ENCODE measurements at regions not wholly inside any gene's neighbourhood (a gene's known extent, or its start where the extent isn't known, plus 50 kb on each side); places are given as distances from the start of the nearest gene placed in this dataset.

DNA sequence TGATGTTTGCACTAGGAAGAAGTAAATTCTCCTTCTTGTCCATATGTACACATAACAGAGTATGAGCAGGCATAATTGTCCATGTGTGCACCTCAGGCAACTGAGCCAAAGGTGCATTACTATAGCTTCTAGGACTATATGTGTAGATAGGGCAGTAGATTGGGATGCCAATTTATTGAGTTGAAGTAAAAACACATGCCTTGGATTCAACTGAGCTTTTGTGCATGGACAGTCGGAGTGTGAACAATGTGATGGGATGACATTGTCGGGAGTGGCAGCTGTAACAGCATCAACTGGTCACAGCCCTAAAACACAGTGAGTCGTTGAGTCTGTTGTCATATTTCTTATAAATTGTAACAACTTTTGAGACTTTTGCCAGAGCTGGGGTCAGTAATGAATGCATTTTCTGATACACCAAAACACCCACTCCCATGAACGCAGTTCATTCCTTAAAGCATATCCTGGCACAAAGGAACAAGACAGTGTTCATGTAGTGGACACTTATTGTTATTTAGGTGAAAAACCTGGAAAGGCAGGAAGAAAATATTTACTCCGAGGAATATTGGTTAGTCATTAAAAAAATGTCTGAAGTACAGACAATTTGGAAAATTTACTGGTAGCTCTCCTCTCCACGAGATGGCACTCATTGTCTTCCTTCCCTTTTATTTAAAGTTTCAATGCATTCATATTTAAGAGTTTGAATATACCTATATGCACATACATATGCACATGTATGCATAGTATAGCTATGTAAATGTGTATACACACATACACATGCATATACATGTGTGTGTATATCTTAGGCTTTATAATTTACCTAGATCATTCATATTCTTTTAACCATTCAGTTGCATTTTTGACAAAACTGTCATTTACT is 302.0 kb upstream of the STXBP5 start:
- Histone ChIP-seq H3K27me3 (replicated peaks in 1 of 2; ENCODE audit: control insufficient read depth in 2 of 2, insufficient read depth in 2 of 2, low read length in 1 of 2) (no peaks in the 10 kb centered on the region), H3K27ac (ENCODE audit: control insufficient read depth, insufficient read depth) (no peak overlapping the region), H4K20me1 (ENCODE audit: control insufficient read depth, insufficient read depth) (no peaks in the 10 kb centered on the region), H3K9ac (ENCODE audit: control insufficient read depth, insufficient read depth, low read length) (no peak overlapping the region), H3K4me3 (no peak overlapping the region), H3K36me3 (ENCODE audit: control insufficient read depth in 2 of 2, insufficient read depth in 2 of 2, low read length in 1 of 2) (no peaks in the 10 kb centered on the region), H3K79me2 (ENCODE audit: control insufficient read depth, insufficient read depth, low read length) (no peaks in the 10 kb centered on the region), H3K4me2 (ENCODE audit: control insufficient read depth, insufficient read depth) (no peak overlapping the region), H2AFZ (ENCODE audit: control insufficient read depth, low read depth, low read length) (no peak overlapping the region), H3K9me3 (replicated peaks; ENCODE audit: control insufficient read depth, insufficient read depth, low read length) (no peaks in the 10 kb centered on the region), H3K4me1 (ENCODE audit: control insufficient read depth, insufficient read depth, low read length) (no peaks in the 10 kb centered on the region)
- no peak for DNase-seq (ENCODE audit: low read depth, low spot score)
- no peak for ATAC-seq
- in situ Hi-C loops (cut with MboI) (no loop called here), intact Hi-C loops (cut with micrococcal nuclease; ENCODE audit: unreplicated experiment) (no loop called here)
- CTCF ChIA-PET: interaction anchor here (1.0 to 2.0 kb wide), 4 partner anchors 14 to 1278 kb away, joined by 3 to 6 read pairs (median 4); no protein-coding TSS in a partner anchor
- 47% methylated on average over 6 of the region's 6 CpGs for WGBS (ENCODE audit: insufficient coverage, insufficient replicate concordance, low lambda C conversion rate, missing lambda C conversion rate)
- no peak for FAIRE-seq
- no TSS peak for BruUV-seq (replicated peaks)
- SMC1A ChIA-PET (ENCODE audit: uncharacterized antibody, unreplicated experiment): interaction anchor here (0.8 to 1.1 kb wide), 2 partner anchors 22 to 381 kb away, joined by 3 to 4 read pairs; no protein-coding TSS in a partner anchor
- POLR2A ChIA-PET: no interaction called here
- TF ChIP-seq, protein P1, sequence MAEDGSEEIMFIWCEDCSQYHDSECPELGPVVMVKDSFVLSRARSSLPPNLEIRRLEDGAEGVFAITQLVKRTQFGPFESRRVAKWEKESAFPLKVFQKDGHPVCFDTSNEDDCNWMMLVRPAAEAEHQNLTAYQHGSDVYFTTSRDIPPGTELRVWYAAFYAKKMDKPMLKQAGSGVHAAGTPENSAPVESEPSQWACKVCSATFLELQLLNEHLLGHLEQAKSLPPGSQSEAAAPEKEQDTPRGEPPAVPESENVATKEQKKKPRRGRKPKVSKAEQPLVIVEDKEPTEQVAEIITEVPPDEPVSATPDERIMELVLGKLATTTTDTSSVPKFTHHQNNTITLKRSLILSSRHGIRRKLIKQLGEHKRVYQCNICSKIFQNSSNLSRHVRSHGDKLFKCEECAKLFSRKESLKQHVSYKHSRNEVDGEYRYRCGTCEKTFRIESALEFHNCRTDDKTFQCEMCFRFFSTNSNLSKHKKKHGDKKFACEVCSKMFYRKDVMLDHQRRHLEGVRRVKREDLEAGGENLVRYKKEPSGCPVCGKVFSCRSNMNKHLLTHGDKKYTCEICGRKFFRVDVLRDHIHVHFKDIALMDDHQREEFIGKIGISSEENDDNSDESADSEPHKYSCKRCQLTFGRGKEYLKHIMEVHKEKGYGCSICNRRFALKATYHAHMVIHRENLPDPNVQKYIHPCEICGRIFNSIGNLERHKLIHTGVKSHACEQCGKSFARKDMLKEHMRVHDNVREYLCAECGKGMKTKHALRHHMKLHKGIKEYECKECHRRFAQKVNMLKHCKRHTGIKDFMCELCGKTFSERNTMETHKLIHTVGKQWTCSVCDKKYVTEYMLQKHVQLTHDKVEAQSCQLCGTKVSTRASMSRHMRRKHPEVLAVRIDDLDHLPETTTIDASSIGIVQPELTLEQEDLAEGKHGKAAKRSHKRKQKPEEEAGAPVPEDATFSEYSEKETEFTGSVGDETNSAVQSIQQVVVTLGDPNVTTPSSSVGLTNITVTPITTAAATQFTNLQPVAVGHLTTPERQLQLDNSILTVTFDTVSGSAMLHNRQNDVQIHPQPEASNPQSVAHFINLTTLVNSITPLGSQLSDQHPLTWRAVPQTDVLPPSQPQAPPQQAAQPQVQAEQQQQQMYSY (CRISPR knock-in tag; IDR thresholded peaks at IDR 0.05): no peak
- TF ChIP-seq, protein P2, sequence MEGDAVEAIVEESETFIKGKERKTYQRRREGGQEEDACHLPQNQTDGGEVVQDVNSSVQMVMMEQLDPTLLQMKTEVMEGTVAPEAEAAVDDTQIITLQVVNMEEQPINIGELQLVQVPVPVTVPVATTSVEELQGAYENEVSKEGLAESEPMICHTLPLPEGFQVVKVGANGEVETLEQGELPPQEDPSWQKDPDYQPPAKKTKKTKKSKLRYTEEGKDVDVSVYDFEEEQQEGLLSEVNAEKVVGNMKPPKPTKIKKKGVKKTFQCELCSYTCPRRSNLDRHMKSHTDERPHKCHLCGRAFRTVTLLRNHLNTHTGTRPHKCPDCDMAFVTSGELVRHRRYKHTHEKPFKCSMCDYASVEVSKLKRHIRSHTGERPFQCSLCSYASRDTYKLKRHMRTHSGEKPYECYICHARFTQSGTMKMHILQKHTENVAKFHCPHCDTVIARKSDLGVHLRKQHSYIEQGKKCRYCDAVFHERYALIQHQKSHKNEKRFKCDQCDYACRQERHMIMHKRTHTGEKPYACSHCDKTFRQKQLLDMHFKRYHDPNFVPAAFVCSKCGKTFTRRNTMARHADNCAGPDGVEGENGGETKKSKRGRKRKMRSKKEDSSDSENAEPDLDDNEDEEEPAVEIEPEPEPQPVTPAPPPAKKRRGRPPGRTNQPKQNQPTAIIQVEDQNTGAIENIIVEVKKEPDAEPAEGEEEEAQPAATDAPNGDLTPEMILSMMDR (IDR thresholded peaks at IDR 0.05 in 2 of 3, conservative IDR thresholded peaks at IDR 0.05 in 1 of 3; ENCODE audit: control insufficient read depth in 2 of 3, extremely low read depth in 1 of 3, insufficient read depth in 1 of 3, low read depth in 3 of 3, low read length in 3 of 3): peak in 2 of 3 experiments; percentile 7 to 40; a peak in 1 of 6 replicates
- TF ChIP-seq TARDBP (IDR thresholded peaks at IDR 0.05; ENCODE audit: borderline replicate concordance) (no peak), KLF5 (IDR thresholded peaks at IDR 0.05; ENCODE audit: partially characterized antibody) (no peak), KAT2A (conservative IDR thresholded peaks at IDR 0.05; ENCODE audit: control insufficient read depth, low read depth, low read length) (no peak), MEF2B (IDR thresholded peaks at IDR 0.05; ENCODE audit: partially characterized antibody, poor library complexity, severe bottlenecking) (no peak), RAD21 (IDR thresholded peaks at IDR 0.05; ENCODE audit: insufficient read depth, low read depth, low read length) (0 out of 2 replicates have a peak, but pooled peaks have one; percentile 11)
- TF ChIP-seq, protein P3, sequence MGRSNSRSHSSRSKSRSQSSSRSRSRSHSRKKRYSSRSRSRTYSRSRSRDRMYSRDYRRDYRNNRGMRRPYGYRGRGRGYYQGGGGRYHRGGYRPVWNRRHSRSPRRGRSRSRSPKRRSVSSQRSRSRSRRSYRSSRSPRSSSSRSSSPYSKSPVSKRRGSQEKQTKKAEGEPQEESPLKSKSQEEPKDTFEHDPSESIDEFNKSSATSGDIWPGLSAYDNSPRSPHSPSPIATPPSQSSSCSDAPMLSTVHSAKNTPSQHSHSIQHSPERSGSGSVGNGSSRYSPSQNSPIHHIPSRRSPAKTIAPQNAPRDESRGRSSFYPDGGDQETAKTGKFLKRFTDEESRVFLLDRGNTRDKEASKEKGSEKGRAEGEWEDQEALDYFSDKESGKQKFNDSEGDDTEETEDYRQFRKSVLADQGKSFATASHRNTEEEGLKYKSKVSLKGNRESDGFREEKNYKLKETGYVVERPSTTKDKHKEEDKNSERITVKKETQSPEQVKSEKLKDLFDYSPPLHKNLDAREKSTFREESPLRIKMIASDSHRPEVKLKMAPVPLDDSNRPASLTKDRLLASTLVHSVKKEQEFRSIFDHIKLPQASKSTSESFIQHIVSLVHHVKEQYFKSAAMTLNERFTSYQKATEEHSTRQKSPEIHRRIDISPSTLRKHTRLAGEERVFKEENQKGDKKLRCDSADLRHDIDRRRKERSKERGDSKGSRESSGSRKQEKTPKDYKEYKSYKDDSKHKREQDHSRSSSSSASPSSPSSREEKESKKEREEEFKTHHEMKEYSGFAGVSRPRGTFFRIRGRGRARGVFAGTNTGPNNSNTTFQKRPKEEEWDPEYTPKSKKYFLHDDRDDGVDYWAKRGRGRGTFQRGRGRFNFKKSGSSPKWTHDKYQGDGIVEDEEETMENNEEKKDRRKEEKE (IDR thresholded peaks at IDR 0.05): no peak
- RAD21 ChIA-PET (ENCODE audit: unreplicated experiment): interaction anchor here (1.0 kb wide), 2 partner anchors 375 to 382 kb away, joined by 3 to 5 read pairs; no protein-coding TSS in a partner anchor

Measured in GM12878 (cell line).